RWPE1 (cell line): ENCODE measurements at regions not wholly inside any gene's neighbourhood (a gene's known extent, or its start where the extent isn't known, plus 50 kb on each side); places are given as distances from the start of the nearest gene placed in this dataset.

Source experiments
- CTCF ChIA-PET: fragments of 350-600 bp; sonication (Branson Sonifier 250); formaldehyde crosslinking; extraction: SDS; loops from one replicate; lab custom pipeline; 2021; lab: Yijun Ruan, JAX
- POLR2A ChIA-PET: fragments of 400-600 bp; formaldehyde crosslinking; extraction: SDS; loops from one replicate; lab custom pipeline; 2020; ENCODE audit warnings: antibody characterized with exemption; ENCODE audit not compliant: low non-redundant PET; lab: Yijun Ruan, JAX
- DNase-seq: peaks from one replicate; pipeline ENCODE4 v3.0.0; 2012; ENCODE audit warnings: low spot score
- H3K27ac ChIP-seq: fragments of 450-650 bp; 2 replicates; pipeline ENCODE4 v1.5.1; 2017
- CTCF ChIP-seq: fragments of 450-650 bp; conservative IDR thresholded peaks from 2 replicates; pipeline ENCODE4 v1.5.1; 2017; ENCODE audit warnings: low read depth, mild to moderate bottlenecking

GRCh38 chr5:167594750-167595149 lies 696.7 kb upstream of the WWC1 start:
- ChIA-PET POLR2A (no interaction called here), CTCF (interaction anchor here (0.5 kb wide), 1 partner anchor 311 kb away, joined by 3 read pairs; no protein-coding TSS in a partner anchor)
- DNase-seq: no peak
- TF ChIP-seq CTCF: no peak
- H3K27ac ChIP-seq: no peak overlapping the region

- POLR2A ChIA-PET: no interaction called here
- no peak for TF ChIP-seq CTCF
- no peak overlapping the region for H3K27ac ChIP-seq
- CTCF ChIA-PET: no interaction called here
- DNase-seq: no peak
Measured at GRCh38 chr5:167595196-167595595, 696.2 kb upstream of the WWC1 start.

- POLR2A ChIA-PET: no interaction called here
Measured at GRCh38 chr5:167598166-167598565, 693.3 kb upstream of the WWC1 start.

GRCh38 chr5:167602067-167602466 lies 689.4 kb upstream of the WWC1 start:
- POLR2A ChIA-PET: no interaction called here

More at GRCh38 chr5:167598166-167598565, 693.3 kb upstream of the WWC1 start:
- DNase-seq: no peak
- CTCF ChIA-PET: interaction anchor here (0.6 kb wide), 1 partner anchor 9 kb away, joined by 4 read pairs; no protein-coding TSS in a partner anchor
- no peak overlapping the region for H3K27ac ChIP-seq
- TF ChIP-seq CTCF: no peak

GRCh38 chr5:167603135-167603534 lies 688.3 kb upstream of the WWC1 start:
- no peak for DNase-seq
- ChIA-PET CTCF (no interaction called here), POLR2A (no interaction called here)
- H3K27ac ChIP-seq: no peak overlapping the region
- TF ChIP-seq CTCF: no peak

More at GRCh38 chr5:167602067-167602466, 689.4 kb upstream of the WWC1 start:
- CTCF ChIA-PET: no interaction called here
- TF ChIP-seq CTCF: no peak
- DNase-seq: no peak
- no peak overlapping the region for H3K27ac ChIP-seq

GRCh38 chr5:167608390-167609272 lies 682.8 kb upstream of the WWC1 start:
- DNase-seq: peak; percentile 39
- no peak for TF ChIP-seq CTCF
- ChIA-PET CTCF (interaction anchor here (0.6 to 1.4 kb wide), 2 partner anchors 45 to 439 kb away, joined by 3 to 4 read pairs; no protein-coding TSS in a partner anchor), POLR2A (no interaction called here)
- H3K27ac ChIP-seq: no peak overlapping the region
